Neural progenitor cell (in vitro differentiated cells): ENCODE measurements at regions not wholly inside any gene's neighbourhood (a gene's known extent, or its start where the extent isn't known, plus 50 kb on each side); places are given as distances from the start of the nearest gene placed in this dataset.

Source experiments
- DNase-seq: peaks from one replicate; pipeline ENCODE4 v3.0.0-alpha.2; 2016; ENCODE audit warnings: low spot score
- H2AFZ ChIP-seq: fragments of 200-600 bp; sonication (generic); replicated peaks from 2 replicates; pipeline ENCODE4 v1.6.1; 2016; ENCODE audit warnings: antibody characterized with exemption
- H3F3A ChIP-seq: fragments of 200-600 bp; sonication (generic); 2 replicates; pipeline ENCODE4 v1.6.1; 2016; ENCODE audit warnings: antibody characterized with exemption, low read depth
- H3K27ac ChIP-seq: fragments of 200-600 bp; sonication (generic); 2 replicates; pipeline ENCODE4 v1.5.1; 2016; ENCODE audit warnings: mild to moderate bottlenecking
- H3K27me3 ChIP-seq: fragments of 200-600 bp; sonication (generic); 2 replicates; pipeline ENCODE4 v1.6.1; 2016; ENCODE audit warnings: mild to moderate bottlenecking, moderate library complexity
- H3K36me3 ChIP-seq: fragments of 200-600 bp; sonication (generic); 2 replicates; pipeline ENCODE4 v1.5.1; 2016
- H3K4me1 ChIP-seq: fragments of 200-600 bp; sonication (generic); 2 replicates; pipeline ENCODE4 v1.6.1; 2016; ENCODE audit warnings: mixed run types
- H3K4me2 ChIP-seq: fragments of 200-600 bp; sonication (generic); 2 replicates; pipeline ENCODE4 v1.6.1; 2016
- H3K4me3 ChIP-seq: fragments of 200-600 bp; sonication (generic); 2 replicates; pipeline ENCODE4 v1.5.1; 2016
- H3K79me2 ChIP-seq: fragments of 200-600 bp; sonication (generic); 2 replicates; pipeline ENCODE4 v1.6.1; 2016; ENCODE audit warnings: low read depth
- H3K9ac ChIP-seq: fragments of 200-600 bp; sonication (generic); 2 replicates; pipeline ENCODE4 v1.6.1; 2016
- H3K9me3 ChIP-seq: fragments of 200-600 bp; sonication (generic); 2 replicates; pipeline ENCODE4 v1.5.1; 2016; ENCODE audit warnings: low read depth
- H4K20me1 ChIP-seq: fragments of 200-600 bp; sonication (generic); 2 replicates; pipeline ENCODE4 v1.6.1; 2016; ENCODE audit warnings: low read depth
- H3K27ac Mint-ChIP-seq: 3 replicates; pipeline ENCODE4 v1.8.0; 2021; ENCODE audit warnings: mixed read lengths
- H3K27me3 Mint-ChIP-seq: 2 replicates; pipeline ENCODE4 v1.8.0; 2022; ENCODE audit warnings: low read depth, mild to moderate bottlenecking, inconsistent platforms, moderate library complexity, mixed read lengths; ENCODE audit not compliant: insufficient read depth
- H3K36me3 Mint-ChIP-seq: 3 replicates; pipeline ENCODE4 v1.8.0; 2021; ENCODE audit warnings: mixed read lengths
- H3K4me1 Mint-ChIP-seq: 3 replicates; pipeline ENCODE4 v1.8.0; 2021; ENCODE audit warnings: mixed read lengths
- H3K4me3 Mint-ChIP-seq: 3 replicates; pipeline ENCODE4 v1.8.0; 2021; ENCODE audit warnings: mild to moderate bottlenecking, moderate library complexity, mixed read lengths
- H3K9me3 Mint-ChIP-seq: 3 replicates; pipeline ENCODE4 v1.8.0; 2020; ENCODE audit warnings: mixed read lengths
- EZH2 ChIP-seq: fragments of 200-600 bp; sonication (generic); IDR thresholded peaks from 2 replicates; pipeline ENCODE4 v1.6.1; 2017; ENCODE audit warnings: antibody characterized with exemption, mild to moderate bottlenecking, moderate library complexity
- EZH2phosphoT487 ChIP-seq: fragments of 200-600 bp; sonication (generic); IDR thresholded peaks from 2 replicates; pipeline ENCODE4 v1.6.1; 2017; ENCODE audit warnings: antibody characterized with exemption
- TF ChIP-seq, protein P1 (sequence below): fragments of 200-600 bp; sonication (generic); IDR thresholded peaks from 2 replicates; pipeline ENCODE4 v1.5.1; 2017; ENCODE audit warnings: antibody characterized with exemption, mild to moderate bottlenecking

DNA sequence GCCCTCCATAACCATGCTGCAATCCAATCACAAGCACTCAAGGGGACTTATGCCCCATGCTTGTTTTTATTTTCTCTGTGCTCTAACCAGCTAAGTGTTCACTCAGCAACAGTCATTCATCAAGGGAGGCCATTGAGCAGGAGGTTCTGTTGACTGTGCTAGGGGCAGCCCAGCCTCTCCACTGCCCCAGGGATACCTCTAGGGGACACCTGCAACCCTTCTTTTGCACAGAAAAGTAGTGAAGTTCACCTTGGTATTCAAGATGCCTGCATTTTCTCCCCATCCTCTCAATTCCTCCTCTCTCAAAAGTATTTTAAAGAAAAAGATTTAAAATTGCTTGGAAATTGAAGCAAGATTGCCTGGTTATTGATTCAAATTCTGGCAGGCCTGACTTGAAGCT lies 124.7 kb upstream of the GNAO1 start:
- Histone ChIP-seq H3K27me3 (no peaks in the 10 kb centered on the region), H4K20me1 (no peaks in the 10 kb centered on the region), H3K9ac (no peak overlapping the region), H2AFZ (no peak overlapping the region), H3K27ac (no peak overlapping the region), H3K36me3 (no peaks in the 10 kb centered on the region), H3F3A (no peaks in the 10 kb centered on the region), H3K79me2 (no peaks in the 10 kb centered on the region), H3K4me1 (no peaks in the 10 kb centered on the region), H3K9me3 (no peaks in the 10 kb centered on the region), H3K4me3 (no peak overlapping the region), H3K4me2 (no peak overlapping the region)
- DNase-seq = no peak
- H3K27ac Mint-ChIP-seq = no peak overlapping the region
- no peaks in the 10 kb centered on the region for H3K36me3 Mint-ChIP-seq
- H3K27me3 Mint-ChIP-seq = no peaks in the 10 kb centered on the region
- H3K9me3 Mint-ChIP-seq = no peaks in the 10 kb centered on the region
- TF ChIP-seq EZH2phosphoT487 (no peak), EZH2 (no peak)
- TF ChIP-seq, protein P1, sequence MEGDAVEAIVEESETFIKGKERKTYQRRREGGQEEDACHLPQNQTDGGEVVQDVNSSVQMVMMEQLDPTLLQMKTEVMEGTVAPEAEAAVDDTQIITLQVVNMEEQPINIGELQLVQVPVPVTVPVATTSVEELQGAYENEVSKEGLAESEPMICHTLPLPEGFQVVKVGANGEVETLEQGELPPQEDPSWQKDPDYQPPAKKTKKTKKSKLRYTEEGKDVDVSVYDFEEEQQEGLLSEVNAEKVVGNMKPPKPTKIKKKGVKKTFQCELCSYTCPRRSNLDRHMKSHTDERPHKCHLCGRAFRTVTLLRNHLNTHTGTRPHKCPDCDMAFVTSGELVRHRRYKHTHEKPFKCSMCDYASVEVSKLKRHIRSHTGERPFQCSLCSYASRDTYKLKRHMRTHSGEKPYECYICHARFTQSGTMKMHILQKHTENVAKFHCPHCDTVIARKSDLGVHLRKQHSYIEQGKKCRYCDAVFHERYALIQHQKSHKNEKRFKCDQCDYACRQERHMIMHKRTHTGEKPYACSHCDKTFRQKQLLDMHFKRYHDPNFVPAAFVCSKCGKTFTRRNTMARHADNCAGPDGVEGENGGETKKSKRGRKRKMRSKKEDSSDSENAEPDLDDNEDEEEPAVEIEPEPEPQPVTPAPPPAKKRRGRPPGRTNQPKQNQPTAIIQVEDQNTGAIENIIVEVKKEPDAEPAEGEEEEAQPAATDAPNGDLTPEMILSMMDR = no peak
- no peak overlapping the region for H3K4me3 Mint-ChIP-seq
- peaks cover 3% of the 10 kb centered on the region for H3K4me1 Mint-ChIP-seq

DNA sequence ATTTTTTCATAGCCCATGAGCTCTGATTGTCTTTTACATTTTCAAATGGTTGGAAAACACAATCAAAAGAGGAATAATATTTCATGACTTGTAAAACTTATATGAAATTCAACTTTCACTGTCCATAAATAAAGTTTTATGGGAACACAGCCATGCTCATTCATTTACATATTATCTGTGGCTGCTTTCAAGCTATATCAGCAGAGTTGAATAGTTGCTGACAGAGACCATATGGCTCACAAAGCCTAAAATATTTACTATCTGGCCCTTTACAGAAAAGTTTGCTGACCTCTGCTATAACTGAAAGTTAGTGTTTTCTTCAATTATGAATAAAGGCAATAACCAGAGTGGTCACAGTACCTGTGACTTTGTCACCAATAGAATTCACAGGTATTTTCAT lies 128.2 kb upstream of the GNAO1 start:
- H3K4me3 ChIP-seq = no peak overlapping the region
- no peak for DNase-seq
- no peak for TF ChIP-seq EZH2
- TF ChIP-seq, protein P1 = no peak
- TF ChIP-seq EZH2phosphoT487 = no peak
- no peak overlapping the region for H3K9ac ChIP-seq
- no peak overlapping the region for H3K4me2 ChIP-seq
- H3K9me3 Mint-ChIP-seq = no peaks in the 10 kb centered on the region
- no peaks in the 10 kb centered on the region for H3K79me2 ChIP-seq
- H3K4me3 Mint-ChIP-seq = no peak overlapping the region
- H3K27ac Mint-ChIP-seq = no peak overlapping the region
- no peaks in the 10 kb centered on the region for H3K36me3 Mint-ChIP-seq
- no peak overlapping the region for H3K27ac ChIP-seq
- no peaks in the 10 kb centered on the region for H3K4me1 ChIP-seq
- H2AFZ ChIP-seq = no peak overlapping the region
- no peaks in the 10 kb centered on the region for H3K27me3 Mint-ChIP-seq
- H4K20me1 ChIP-seq = no peaks in the 10 kb centered on the region
- H3K9me3 ChIP-seq = no peaks in the 10 kb centered on the region
- H3K36me3 ChIP-seq = no peaks in the 10 kb centered on the region
- H3K27me3 ChIP-seq = no peaks in the 10 kb centered on the region
- no peaks in the 10 kb centered on the region for H3F3A ChIP-seq
- peaks cover 3% of the 10 kb centered on the region for H3K4me1 Mint-ChIP-seq

DNA sequence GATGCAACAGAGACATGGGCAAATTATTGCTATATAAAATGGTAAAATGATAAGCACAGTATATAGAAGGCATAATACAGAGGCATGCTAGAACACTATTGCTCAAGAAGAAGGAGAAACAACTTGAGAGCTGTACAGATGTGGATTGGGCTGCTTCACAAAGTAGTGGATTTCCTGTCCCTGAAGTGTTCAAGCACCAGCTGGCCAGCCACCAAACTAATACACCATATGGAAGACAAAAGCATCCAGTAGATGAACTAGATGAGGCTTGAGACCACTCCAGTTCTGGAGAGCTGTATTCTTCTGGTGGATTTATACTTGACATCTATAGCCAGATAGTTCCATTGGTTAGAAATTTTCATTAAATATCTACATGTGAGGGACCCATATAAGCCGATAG lies 134.1 kb upstream of the GNAO1 start:
- H3K4me2 ChIP-seq = no peak overlapping the region
- H3F3A ChIP-seq = no peaks in the 10 kb centered on the region
- H3K36me3 Mint-ChIP-seq = no peaks in the 10 kb centered on the region
- peaks cover 4% of the 10 kb centered on the region for H3K27me3 ChIP-seq
- no peaks in the 10 kb centered on the region for H3K9me3 Mint-ChIP-seq
- no peaks in the 10 kb centered on the region for H3K36me3 ChIP-seq
- H4K20me1 ChIP-seq = no peaks in the 10 kb centered on the region
- H3K9me3 ChIP-seq = no peaks in the 10 kb centered on the region
- no peak for DNase-seq
- H3K27me3 Mint-ChIP-seq = no peaks in the 10 kb centered on the region
- no peak overlapping the region for H3K27ac Mint-ChIP-seq
- no peak overlapping the region for H3K4me3 ChIP-seq
- H2AFZ ChIP-seq = no peak overlapping the region
- no peaks in the 10 kb centered on the region for H3K79me2 ChIP-seq
- no peaks in the 10 kb centered on the region for H3K4me1 Mint-ChIP-seq
- H3K27ac ChIP-seq = no peak overlapping the region
- H3K4me1 ChIP-seq = no peaks in the 10 kb centered on the region
- no peak overlapping the region for H3K9ac ChIP-seq
- TF ChIP-seq EZH2 (no peak), EZH2phosphoT487 (no peak)
- TF ChIP-seq, protein P1 = no peak
- H3K4me3 Mint-ChIP-seq = no peak overlapping the region

DNA sequence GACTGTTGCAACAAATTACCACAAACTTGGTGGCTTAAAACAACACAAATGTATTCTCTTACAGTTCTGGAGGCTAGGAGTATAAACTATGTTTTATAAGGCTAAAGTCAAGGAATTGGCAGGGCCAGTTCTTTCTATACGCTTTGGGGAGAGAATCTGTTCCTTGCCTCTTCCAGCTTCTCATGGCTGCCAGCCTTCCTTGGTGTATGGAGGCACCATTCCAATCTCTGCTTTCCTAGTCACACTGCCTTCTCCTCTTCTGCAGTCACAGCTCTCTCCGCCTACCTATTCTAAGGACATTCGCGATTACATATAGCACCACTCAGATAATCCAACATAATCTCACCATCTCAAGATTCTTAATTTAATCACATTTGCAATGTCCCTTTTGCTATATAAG lies 140.4 kb upstream of the GNAO1 start:
- Histone ChIP-seq H3K4me3 (no peak overlapping the region), H3F3A (peaks cover 5% of the 10 kb centered on the region), H3K79me2 (no peaks in the 10 kb centered on the region), H2AFZ (no peak overlapping the region), H3K36me3 (no peaks in the 10 kb centered on the region), H3K27me3 (no peaks in the 10 kb centered on the region), H3K9me3 (no peaks in the 10 kb centered on the region), H4K20me1 (peaks cover 3% of the 10 kb centered on the region), H3K4me1 (peaks cover 12% of the 10 kb centered on the region), H3K27ac (no peak overlapping the region), H3K9ac (no peak overlapping the region), H3K4me2 (no peak overlapping the region)
- TF ChIP-seq EZH2phosphoT487 = no peak
- no peak for TF ChIP-seq EZH2
- TF ChIP-seq, protein P1 = no peak
- H3K36me3 Mint-ChIP-seq = no peaks in the 10 kb centered on the region
- no peaks in the 10 kb centered on the region for H3K9me3 Mint-ChIP-seq
- H3K4me3 Mint-ChIP-seq = no peak overlapping the region
- DNase-seq = no peak
- H3K27ac Mint-ChIP-seq = no peak overlapping the region
- H3K4me1 Mint-ChIP-seq = peaks cover 11% of the 10 kb centered on the region
- no peaks in the 10 kb centered on the region for H3K27me3 Mint-ChIP-seq
